ENCODE measurements at regions not wholly inside any gene's neighbourhood (a gene's known extent, or its start where the extent isn't known, plus 50 kb on each side); places are given as distances from the start of the nearest gene placed in this dataset.

GRCh38 chr6:82833481-82833880 lies 232.2 kb downstream of the UBE3D start:
- in situ Hi-C loops (cut with MboI) = no loop called here
- TF ChIP-seq BRCA1 (IDR thresholded peaks at IDR 0.05; ENCODE audit: low read depth, low read length) = no peak
- TF ChIP-seq SMC3 (IDR thresholded peaks at IDR 0.05; ENCODE audit: borderline replicate concordance, low read length) = no peak
- TF ChIP-seq SREBF2 (IDR thresholded peaks at IDR 0.05; ENCODE audit: low read length) = no peak
- no peak for TF ChIP-seq HSF1 (IDR thresholded peaks at IDR 0.05; ENCODE audit: low read depth, low read length)
- no peak for TF ChIP-seq NFXL1 (IDR thresholded peaks at IDR 0.05; ENCODE audit: borderline replicate concordance)
- TF ChIP-seq CTCF (IDR thresholded peaks at IDR 0.05 in 2 of 3, conservative IDR thresholded peaks at IDR 0.05 in 1 of 3; ENCODE audit: control insufficient read depth in 2 of 3, extremely low read depth in 1 of 3, insufficient read depth in 1 of 3, low read depth in 3 of 3, low read length in 3 of 3) = no peak
- no peak for TF ChIP-seq CHD2 (IDR thresholded peaks at IDR 0.05; ENCODE audit: borderline replicate concordance, low read depth, low read length)
- no peak for TF ChIP-seq SUPT20H (IDR thresholded peaks at IDR 0.05; ENCODE audit: borderline replicate concordance, control insufficient read depth, low read depth, low read length)
- no peak for TF ChIP-seq YBX1 (IDR thresholded peaks at IDR 0.05)
- no peak for TF ChIP-seq MYB (IDR thresholded peaks at IDR 0.05; ENCODE audit: borderline replicate concordance, low read depth, low read length)
- TF ChIP-seq ZNF274 (IDR thresholded peaks at IDR 0.05; ENCODE audit: insufficient read depth, insufficient read length) = no peak
- TF ChIP-seq MLLT1 (IDR thresholded peaks at IDR 0.05) = no peak
- intact Hi-C loops (cut with micrococcal nuclease; ENCODE audit: unreplicated experiment) = no loop called here
- ChIA-PET SMC1A (ENCODE audit: uncharacterized antibody, unreplicated experiment) (no interaction called here), POLR2A (no interaction called here), RAD21 (ENCODE audit: unreplicated experiment) (no interaction called here), CTCF (no interaction called here)
- Histone ChIP-seq H3K79me2 (ENCODE audit: control insufficient read depth, insufficient read depth, low read length) (no peaks in the 10 kb centered on the region), H4K20me1 (ENCODE audit: control insufficient read depth, insufficient read depth) (no peaks in the 10 kb centered on the region), H3K9me3 (replicated peaks; ENCODE audit: control insufficient read depth, insufficient read depth, low read length) (no peaks in the 10 kb centered on the region), H3K9ac (ENCODE audit: control insufficient read depth, insufficient read depth, low read length) (no peak overlapping the region), H2AFZ (ENCODE audit: control insufficient read depth, low read depth, low read length) (no peak overlapping the region), H3K36me3 (ENCODE audit: control insufficient read depth in 2 of 2, insufficient read depth in 2 of 2, low read length in 1 of 2) (no peaks in the 10 kb centered on the region), H3K4me1 (ENCODE audit: control insufficient read depth, insufficient read depth, low read length) (no peaks in the 10 kb centered on the region), H3K4me2 (ENCODE audit: control insufficient read depth, insufficient read depth) (no peak overlapping the region), H3K27me3 (replicated peaks in 1 of 2; ENCODE audit: control insufficient read depth in 2 of 2, insufficient read depth in 2 of 2, low read length in 1 of 2) (no peaks in the 10 kb centered on the region), H3K4me3 (no peak overlapping the region), H3K27ac (ENCODE audit: control insufficient read depth, insufficient read depth) (no peak overlapping the region)
- no TSS peak for BruUV-seq (replicated peaks)
- DNase-seq (ENCODE audit: low read depth, low spot score) (no peak), FAIRE-seq (no peak), ATAC-seq (no peak)
- WGBS (ENCODE audit: insufficient coverage, insufficient replicate concordance, low lambda C conversion rate, missing lambda C conversion rate) = 45% methylated on average over 2 of the region's 2 CpGs
